ENCODE measurements at regions not wholly inside any gene's neighbourhood (a gene's known extent, or its start where the extent isn't known, plus 50 kb on each side); places are given as distances from the start of the nearest gene placed in this dataset.

- POLR2A ChIA-PET: no interaction called here
- no peak overlapping the region for H3K27ac Mint-ChIP-seq
- TF ChIP-seq CTCF (IDR thresholded peaks at IDR 0.05): no peak
- H3K4me3 Mint-ChIP-seq: no peak overlapping the region
- intact Hi-C loops (cut with micrococcal nuclease): no loop called here
- no peaks in the 10 kb centered on the region for H3K4me1 Mint-ChIP-seq
- ATAC-seq (ENCODE audit: low read depth) (no peak), DNase-seq (no peak)
- H3K27me3 Mint-ChIP-seq: no peaks in the 10 kb centered on the region
- no peaks in the 10 kb centered on the region for H3K36me3 Mint-ChIP-seq (ENCODE audit: low read depth)
- H3K9me3 Mint-ChIP-seq: no peaks in the 10 kb centered on the region
- CTCF ChIA-PET: no interaction called here
Observed at GRCh38 chr10:121260377-121260776, 337.9 kb downstream of the FGFR2 start.

DNA sequence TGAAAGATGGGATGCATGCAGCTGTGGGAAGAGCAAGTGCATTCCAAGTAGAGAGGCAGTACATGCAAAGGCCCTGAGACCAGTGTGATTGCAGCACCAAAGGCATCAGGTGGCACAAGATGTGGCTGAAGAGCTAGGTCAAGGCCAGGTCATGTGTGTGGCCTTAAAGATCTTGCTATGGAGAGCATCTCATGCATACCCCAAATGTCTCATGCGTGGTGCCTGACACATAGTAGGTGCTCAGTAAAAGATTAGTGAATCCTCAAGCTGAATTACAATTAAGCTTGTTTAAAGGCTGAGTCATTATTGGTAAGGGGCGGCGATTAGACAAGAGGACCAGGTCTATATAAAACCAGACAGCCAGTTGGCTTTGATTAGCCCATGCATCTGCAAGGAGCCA lies 336.6 kb downstream of the FGFR2 start:
- intact Hi-C loops (cut with micrococcal nuclease): no loop called here
- no peaks in the 10 kb centered on the region for H3K4me1 Mint-ChIP-seq
- no peaks in the 10 kb centered on the region for H3K36me3 Mint-ChIP-seq (ENCODE audit: low read depth)
- no peak overlapping the region for H3K27ac Mint-ChIP-seq
- no peaks in the 10 kb centered on the region for H3K9me3 Mint-ChIP-seq
- ChIA-PET CTCF (no interaction called here), POLR2A (no interaction called here)
- H3K4me3 Mint-ChIP-seq: no peak overlapping the region
- H3K27me3 Mint-ChIP-seq: no peaks in the 10 kb centered on the region
- TF ChIP-seq CTCF (IDR thresholded peaks at IDR 0.05): no peak
- ATAC-seq (ENCODE audit: low read depth): no peak
- DNase-seq: no peak

- Mint-ChIP-seq H3K27me3 (no peaks in the 10 kb centered on the region), H3K27ac (no peak overlapping the region), H3K4me1 (no peaks in the 10 kb centered on the region), H3K36me3 (ENCODE audit: low read depth) (no peaks in the 10 kb centered on the region), H3K9me3 (no peaks in the 10 kb centered on the region), H3K4me3 (no peak overlapping the region)
- intact Hi-C loops (cut with micrococcal nuclease): no loop called here
- ATAC-seq (ENCODE audit: low read depth) (no peak), DNase-seq (no peak)
- TF ChIP-seq CTCF (IDR thresholded peaks at IDR 0.05): no peak
- CTCF ChIA-PET: no interaction called here
- POLR2A ChIA-PET: no interaction called here
Observed at GRCh38 chr10:121262774-121263430, 335.3 kb downstream of the FGFR2 start.

GRCh38 chr10:121263431-121263783 lies 334.8 kb downstream of the FGFR2 start:
- H3K36me3 Mint-ChIP-seq (ENCODE audit: low read depth): no peaks in the 10 kb centered on the region
- DNase-seq (no peak), ATAC-seq (ENCODE audit: low read depth) (no peak)
- intact Hi-C loops (cut with micrococcal nuclease): no loop called here
- no peaks in the 10 kb centered on the region for H3K9me3 Mint-ChIP-seq
- ChIA-PET POLR2A (no interaction called here), CTCF (no interaction called here)
- H3K27ac Mint-ChIP-seq: no peak overlapping the region
- H3K27me3 Mint-ChIP-seq: no peaks in the 10 kb centered on the region
- H3K4me1 Mint-ChIP-seq: no peaks in the 10 kb centered on the region
- no peak overlapping the region for H3K4me3 Mint-ChIP-seq
- TF ChIP-seq CTCF (IDR thresholded peaks at IDR 0.05): no peak

GRCh38 chr10:121265360-121266123 lies 332.7 kb downstream of the FGFR2 start:
- Mint-ChIP-seq H3K27ac (no peak overlapping the region), H3K4me1 (no peaks in the 10 kb centered on the region), H3K36me3 (ENCODE audit: low read depth) (no peaks in the 10 kb centered on the region), H3K9me3 (no peaks in the 10 kb centered on the region), H3K4me3 (no peak overlapping the region), H3K27me3 (no peaks in the 10 kb centered on the region)
- ChIA-PET CTCF (no interaction called here), POLR2A (no interaction called here)
- no peak for ATAC-seq (ENCODE audit: low read depth)
- intact Hi-C loops (cut with micrococcal nuclease): no loop called here
- TF ChIP-seq CTCF (IDR thresholded peaks at IDR 0.05): no peak
- DNase-seq: no peak
